ENCODE measurements at regions not wholly inside any gene's neighbourhood (a gene's known extent, or its start where the extent isn't known, plus 50 kb on each side); places are given as distances from the start of the nearest gene placed in this dataset.

DNA sequence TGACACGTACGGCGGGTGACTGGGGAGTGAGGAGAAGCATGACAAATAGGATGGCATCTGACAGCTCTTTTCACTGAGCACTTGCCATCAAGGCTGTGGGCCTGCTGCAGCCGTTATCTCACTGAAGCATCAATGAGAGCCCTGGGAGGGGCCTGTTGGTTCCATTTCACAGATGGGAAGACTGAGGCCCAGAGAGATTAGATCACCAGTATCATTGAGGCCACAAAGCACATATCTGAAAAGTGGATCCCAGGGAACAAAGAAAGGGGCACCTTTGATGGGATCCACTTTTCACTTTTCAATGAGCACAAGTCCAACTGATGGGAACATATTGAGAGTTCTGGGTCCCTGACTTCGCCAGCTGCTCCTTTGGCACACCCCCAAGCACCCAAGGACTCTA, 144.4 kb upstream of the LHX1 start:
- H3K4me3 ChIP-seq (ENCODE audit: low read length): no peak overlapping the region
- TF ChIP-seq, protein P1, sequence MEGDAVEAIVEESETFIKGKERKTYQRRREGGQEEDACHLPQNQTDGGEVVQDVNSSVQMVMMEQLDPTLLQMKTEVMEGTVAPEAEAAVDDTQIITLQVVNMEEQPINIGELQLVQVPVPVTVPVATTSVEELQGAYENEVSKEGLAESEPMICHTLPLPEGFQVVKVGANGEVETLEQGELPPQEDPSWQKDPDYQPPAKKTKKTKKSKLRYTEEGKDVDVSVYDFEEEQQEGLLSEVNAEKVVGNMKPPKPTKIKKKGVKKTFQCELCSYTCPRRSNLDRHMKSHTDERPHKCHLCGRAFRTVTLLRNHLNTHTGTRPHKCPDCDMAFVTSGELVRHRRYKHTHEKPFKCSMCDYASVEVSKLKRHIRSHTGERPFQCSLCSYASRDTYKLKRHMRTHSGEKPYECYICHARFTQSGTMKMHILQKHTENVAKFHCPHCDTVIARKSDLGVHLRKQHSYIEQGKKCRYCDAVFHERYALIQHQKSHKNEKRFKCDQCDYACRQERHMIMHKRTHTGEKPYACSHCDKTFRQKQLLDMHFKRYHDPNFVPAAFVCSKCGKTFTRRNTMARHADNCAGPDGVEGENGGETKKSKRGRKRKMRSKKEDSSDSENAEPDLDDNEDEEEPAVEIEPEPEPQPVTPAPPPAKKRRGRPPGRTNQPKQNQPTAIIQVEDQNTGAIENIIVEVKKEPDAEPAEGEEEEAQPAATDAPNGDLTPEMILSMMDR (conservative IDR thresholded peaks at IDR 0.05; ENCODE audit: low read depth, low read length): no peak
- DNase-seq (ENCODE audit: low read depth): no peak

DNA sequence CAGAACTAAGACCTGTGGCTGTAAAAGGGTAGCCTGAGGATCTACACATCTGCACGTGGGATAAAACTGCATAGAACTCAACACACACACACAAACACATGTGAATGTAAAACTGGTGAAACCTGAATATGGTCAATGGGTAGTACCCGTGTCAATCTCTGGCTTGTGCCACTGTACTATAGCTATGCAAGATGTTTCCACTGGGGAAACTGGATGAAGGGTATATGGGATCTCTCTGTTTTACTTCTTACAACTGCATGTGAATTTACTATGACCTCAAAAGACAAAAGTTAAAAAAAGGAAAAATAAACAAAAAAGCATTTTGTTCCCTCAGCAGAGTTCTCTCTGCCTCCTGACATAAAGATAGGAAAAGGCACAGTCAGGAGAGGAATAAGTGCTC, 143.3 kb upstream of the LHX1 start:
- no peak overlapping the region for H3K4me3 ChIP-seq (ENCODE audit: low read length)
- no peak for DNase-seq (ENCODE audit: low read depth)
- TF ChIP-seq, protein P1 (conservative IDR thresholded peaks at IDR 0.05; ENCODE audit: low read depth, low read length): no peak

DNA sequence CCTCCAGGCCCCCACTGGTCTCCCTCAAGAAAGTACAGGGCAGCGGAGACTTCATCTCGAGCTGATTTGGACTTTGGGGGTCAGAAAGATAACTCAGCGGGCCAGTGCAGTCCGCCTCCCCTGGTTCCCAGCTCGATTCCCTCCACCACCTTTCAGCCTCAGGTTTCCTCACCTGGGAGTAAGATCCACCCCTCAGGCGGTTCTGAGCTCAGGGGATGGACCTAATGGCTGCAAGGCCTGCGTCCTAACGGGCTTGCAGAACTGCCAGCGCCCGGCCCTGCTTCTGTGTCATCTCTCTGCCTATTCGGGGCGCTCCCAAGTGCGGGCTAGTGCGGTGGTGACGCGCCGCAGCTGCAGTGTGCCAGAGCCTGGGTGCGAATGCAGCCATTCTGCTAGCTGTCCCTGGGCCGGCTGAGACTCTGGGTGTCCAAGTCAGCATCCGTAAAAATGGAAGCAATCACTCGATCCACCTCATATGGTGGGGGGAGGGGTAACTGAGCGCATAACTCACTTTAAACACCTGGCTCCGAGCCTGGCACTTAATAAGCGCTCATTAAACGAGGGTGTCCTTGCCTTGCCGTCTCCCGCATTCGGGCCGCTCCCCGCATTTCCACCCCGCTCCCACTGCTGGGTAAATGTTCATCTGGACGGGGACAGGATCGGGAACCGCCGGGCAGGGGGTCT, 129.6 kb upstream of the LHX1 start:
- H3K4me3 ChIP-seq (ENCODE audit: low read length): no peak overlapping the region
- no peak for DNase-seq (ENCODE audit: low read depth)
- TF ChIP-seq, protein P1 (conservative IDR thresholded peaks at IDR 0.05; ENCODE audit: low read depth, low read length): no peak

DNA sequence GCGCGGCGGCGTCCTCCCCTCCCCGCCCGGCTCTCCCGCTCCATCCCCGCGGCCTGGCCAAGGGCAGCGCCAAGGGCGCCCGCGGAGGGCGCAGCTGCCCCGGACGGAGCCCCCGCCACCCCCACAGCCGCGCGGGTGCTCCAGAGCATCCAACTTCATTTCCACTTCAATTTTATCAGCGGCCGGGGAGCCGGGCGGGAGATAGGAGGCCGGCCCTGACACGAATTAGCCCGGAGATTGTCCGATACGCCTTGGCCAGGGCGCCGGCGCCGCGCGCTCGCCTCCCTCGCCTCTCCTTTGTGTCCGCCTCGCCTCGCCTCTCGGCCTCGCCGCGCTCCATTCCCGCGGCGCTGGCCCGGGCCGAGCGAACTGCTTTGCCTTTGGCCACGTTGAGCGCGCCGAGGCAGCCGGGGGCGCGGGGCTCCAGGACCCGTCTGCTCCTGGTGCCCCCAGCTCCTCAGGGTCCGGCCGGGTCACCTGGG, 129.1 kb upstream of the LHX1 start:
- no peak for DNase-seq (ENCODE audit: low read depth)
- TF ChIP-seq, protein P1 (conservative IDR thresholded peaks at IDR 0.05; ENCODE audit: low read depth, low read length): no peak
- H3K4me3 ChIP-seq (ENCODE audit: low read length): no peak overlapping the region

DNA sequence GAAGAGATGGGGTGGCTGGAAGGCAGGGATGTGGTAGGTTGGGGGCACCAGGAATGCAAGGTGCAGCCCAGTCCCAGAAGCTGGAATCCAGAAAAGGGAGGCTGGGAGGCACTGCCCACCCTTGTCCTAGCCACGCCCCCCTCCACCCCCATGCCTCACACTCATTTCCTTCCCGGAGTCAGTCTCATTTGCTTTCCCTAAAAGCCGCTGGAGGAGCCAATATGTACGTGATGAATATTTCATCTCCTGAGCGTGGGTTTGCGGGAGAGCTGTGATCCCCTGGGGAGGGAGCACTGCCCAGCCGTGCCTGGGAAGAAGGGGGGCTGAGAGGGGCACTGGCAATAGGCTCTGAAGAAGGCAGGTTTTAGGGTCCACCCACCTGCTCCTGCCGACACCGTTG, 124.5 kb upstream of the LHX1 start:
- no peak overlapping the region for H3K4me3 ChIP-seq (ENCODE audit: low read length)
- no peak for DNase-seq (ENCODE audit: low read depth)
- TF ChIP-seq, protein P1 (conservative IDR thresholded peaks at IDR 0.05; ENCODE audit: low read depth, low read length): no peak

DNA sequence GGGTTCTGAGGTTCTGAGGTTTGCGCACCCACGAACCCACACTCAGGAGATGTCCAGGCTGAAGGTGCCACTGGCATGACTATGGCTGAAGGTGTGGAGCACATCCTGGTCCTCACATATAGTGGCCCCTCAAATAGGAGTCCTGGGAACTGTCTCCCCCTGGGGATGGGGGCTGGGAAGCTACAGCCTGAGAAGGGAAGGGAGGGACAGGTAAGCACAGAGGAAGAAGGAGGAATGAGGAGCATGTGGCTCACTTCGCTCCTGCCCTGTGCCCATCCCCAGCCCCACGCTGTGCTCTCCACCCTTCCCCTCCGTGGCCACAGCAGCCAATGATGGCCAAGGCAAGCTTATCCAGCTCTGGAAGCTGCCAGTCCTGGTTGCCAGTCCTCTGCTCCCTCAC, 123.9 kb upstream of the LHX1 start:
- TF ChIP-seq, protein P1 (conservative IDR thresholded peaks at IDR 0.05; ENCODE audit: low read depth, low read length): no peak
- no peak for DNase-seq (ENCODE audit: low read depth)
- no peak overlapping the region for H3K4me3 ChIP-seq (ENCODE audit: low read length)

DNA sequence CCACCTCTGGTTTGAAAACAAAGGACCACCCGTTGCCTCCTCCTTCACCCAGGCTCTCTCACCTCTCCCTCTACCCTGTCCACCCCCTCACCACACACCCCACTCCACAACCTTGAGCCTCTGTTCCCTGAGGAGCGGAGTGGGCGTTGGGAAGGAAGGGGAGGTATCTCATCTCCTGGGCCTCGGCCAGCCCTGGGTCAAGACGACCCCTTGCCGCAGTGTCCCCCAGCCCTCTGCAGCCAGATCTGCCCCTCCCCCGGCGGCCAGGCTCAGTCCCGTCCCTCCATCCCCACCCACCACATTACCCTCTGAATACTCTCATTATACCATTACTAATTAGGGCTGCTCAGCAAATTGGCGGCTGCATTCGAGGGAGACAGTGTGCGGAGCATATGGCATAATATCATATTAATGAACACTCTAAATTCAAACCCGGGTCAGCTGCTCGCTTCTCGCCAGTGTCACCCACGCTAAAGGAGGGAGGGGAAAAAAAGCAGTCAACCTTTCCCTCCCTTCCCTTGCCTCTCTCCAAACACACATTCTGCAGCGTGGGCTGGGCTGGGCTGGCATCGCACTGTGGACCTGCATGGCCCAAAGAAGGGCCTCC, 123.2 kb upstream of the LHX1 start:
- DNase-seq (ENCODE audit: low read depth): no peak
- TF ChIP-seq, protein P1 (conservative IDR thresholded peaks at IDR 0.05; ENCODE audit: low read depth, low read length): no peak
- H3K4me3 ChIP-seq (ENCODE audit: low read length): no peak overlapping the region

All from retinal pigment epithelial cell (primary cell).